HG02852 (cell line): ENCODE measurements at regions not wholly inside any gene's neighbourhood (a gene's known extent, or its start where the extent isn't known, plus 50 kb on each side); places are given as distances from the start of the nearest gene placed in this dataset.

Source experiments
- ATAC-seq: cut with Tn5 transposase; IDR thresholded peaks from one replicate; pipeline ENCODE4 v1.9.1; 2021; ENCODE audit warnings: mild to moderate bottlenecking, moderate library complexity; ENCODE audit not compliant: unreplicated experiment

- ATAC-seq: no peak
Observed at GRCh38 chr10:7028809-7029166, 382.0 kb downstream of the SFMBT2 start.

GRCh38 chr10:7027913-7028808 lies 382.7 kb downstream of the SFMBT2 start:
- no peak for ATAC-seq

DNA sequence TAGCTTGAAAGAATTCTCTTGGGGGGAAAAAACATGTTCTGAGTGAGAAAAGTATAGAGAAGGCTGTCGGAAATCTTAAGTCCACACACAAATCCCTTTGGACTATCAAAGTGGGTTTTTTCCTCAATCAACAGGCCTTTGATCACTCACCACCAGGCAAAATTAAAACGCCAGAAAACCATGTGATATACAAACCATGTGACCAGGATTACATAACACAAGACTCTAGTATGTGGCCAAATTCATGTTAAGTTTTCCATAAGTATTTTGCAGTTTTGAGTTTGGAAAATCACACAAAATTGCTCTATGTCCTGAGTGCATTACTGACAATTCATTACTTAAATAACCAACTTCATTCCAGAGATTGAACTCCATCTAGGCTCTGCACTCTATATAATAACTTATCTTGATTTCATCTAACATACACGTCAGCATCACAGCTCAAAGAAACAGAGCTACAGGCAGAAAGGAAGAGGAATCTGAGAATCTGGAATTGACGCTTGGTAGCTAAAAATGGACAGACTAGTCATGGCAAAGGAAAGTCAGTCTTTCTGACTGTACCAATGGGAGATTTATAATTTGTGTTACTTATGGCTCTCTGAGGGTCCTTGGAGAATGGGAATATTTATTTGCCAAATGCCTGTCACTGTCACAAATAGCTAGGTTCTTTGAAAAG lies 383.5 kb downstream of the SFMBT2 start:
- no peak for ATAC-seq

DNA sequence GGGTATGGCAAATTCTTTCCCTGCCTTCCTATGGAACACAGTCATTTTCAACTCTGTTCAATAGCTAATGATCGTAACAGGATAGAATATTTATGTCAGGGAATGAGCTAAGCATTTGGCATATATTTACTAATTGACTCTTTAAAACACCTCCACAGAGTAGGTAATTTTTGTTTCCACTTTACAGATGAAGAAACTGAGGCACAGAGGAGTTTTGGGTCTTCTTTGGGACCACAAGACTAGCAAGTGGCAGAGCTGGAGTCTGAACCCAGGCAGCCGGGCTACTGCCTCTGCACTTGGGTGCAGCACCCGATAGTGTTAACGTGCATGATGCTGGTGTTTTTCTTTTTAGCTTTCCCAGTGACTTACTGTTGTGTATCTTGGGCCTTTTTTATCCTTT lies 384.0 kb downstream of the SFMBT2 start:
- no peak for ATAC-seq

DNA sequence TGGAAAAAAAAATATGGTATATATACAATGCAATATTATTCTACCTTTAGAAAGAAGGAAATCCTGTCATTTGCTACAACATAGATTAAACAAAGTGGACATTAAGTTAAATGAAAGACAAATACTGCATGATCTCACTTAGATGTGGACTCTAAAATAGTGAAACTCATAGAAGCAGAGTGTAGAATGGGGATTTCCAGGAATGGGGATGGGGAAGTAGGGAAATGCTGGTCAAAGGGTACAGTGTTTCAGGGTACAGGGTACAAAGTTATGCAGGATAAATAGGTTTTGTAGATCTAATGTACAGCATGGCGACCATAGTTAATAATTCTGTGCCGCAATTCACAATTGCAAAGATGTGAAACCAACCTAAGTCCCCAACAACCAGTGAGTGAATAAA lies 385.5 kb downstream of the SFMBT2 start:
- ATAC-seq: no peak

GRCh38 chr10:7015457-7015856 lies 395.4 kb downstream of the SFMBT2 start:
- ATAC-seq: no peak

GRCh38 chr10:7014721-7015120 lies 396.1 kb downstream of the SFMBT2 start:
- no peak for ATAC-seq

GRCh38 chr10:7011994-7012393 lies 398.8 kb downstream of the SFMBT2 start:
- no peak for ATAC-seq

DNA sequence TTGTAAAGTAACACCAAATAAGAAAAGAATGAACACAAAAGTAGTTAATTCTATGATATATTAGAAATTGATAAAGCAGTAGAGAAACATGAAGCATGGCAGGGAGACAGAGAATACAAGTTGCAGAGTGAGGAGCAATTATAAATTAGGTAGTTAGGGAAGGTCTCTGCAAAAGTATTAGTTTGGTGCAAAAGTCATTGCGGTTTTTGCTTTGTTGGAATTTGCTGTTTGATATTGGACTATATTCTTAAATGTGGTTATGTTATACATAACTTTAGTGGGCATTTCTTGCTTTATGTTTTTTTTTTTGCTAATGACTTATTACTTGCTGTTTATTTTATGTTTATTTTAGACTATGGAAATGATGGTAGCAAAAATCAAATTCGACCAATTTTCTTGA lies 402.2 kb downstream of the SFMBT2 start:
- no peak for ATAC-seq

GRCh38 chr10:7007600-7008190 lies 403.1 kb downstream of the SFMBT2 start:
- no peak for ATAC-seq

DNA sequence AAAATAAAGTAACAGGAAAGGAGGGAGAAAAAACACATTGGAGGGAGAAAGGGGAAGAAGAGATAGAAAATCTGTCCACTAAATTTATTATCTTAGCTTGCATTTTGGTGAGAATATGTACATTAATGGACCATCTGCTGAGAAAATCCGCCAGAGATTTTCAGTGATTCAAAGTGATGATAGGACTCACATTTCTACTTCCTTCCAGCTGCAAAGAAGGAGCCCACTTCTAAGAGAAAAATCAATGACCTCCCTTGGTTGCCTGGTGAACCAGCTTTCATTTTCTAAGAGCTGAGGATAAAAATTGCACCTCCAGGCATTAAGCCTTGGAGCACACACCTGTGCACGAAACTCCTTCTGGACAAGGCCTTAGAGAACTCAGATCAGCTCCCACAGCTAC lies 404.3 kb downstream of the SFMBT2 start:
- no peak for ATAC-seq

DNA sequence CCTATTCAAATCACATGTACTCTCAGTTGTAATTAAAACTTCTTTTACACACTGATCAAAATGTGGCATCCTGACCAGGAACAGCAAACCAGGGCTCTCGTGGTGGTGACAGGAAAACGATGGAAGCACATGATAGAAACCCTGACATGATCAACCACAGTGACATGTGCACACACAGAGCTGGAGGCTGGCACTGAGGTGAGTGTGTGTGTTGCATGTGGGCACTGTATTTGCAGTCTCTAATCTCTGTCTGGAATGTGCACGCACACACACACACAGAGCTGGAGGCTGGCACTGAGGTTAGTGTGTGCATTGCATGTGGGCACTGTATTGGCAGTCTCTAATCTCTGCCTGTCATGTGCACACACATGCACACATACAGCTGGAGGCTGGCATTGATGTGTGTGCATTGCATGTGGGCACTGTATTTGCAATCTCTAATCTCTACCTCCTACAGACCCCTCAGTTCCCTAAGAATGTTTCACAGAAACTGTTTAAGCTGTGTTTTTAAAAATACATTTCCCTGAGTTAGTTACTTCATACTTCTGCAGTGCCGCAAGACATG lies 406.9 kb downstream of the SFMBT2 start:
- ATAC-seq: no peak

GRCh38 chr10:7000061-7000460 lies 410.8 kb downstream of the SFMBT2 start:
- ATAC-seq: no peak

DNA sequence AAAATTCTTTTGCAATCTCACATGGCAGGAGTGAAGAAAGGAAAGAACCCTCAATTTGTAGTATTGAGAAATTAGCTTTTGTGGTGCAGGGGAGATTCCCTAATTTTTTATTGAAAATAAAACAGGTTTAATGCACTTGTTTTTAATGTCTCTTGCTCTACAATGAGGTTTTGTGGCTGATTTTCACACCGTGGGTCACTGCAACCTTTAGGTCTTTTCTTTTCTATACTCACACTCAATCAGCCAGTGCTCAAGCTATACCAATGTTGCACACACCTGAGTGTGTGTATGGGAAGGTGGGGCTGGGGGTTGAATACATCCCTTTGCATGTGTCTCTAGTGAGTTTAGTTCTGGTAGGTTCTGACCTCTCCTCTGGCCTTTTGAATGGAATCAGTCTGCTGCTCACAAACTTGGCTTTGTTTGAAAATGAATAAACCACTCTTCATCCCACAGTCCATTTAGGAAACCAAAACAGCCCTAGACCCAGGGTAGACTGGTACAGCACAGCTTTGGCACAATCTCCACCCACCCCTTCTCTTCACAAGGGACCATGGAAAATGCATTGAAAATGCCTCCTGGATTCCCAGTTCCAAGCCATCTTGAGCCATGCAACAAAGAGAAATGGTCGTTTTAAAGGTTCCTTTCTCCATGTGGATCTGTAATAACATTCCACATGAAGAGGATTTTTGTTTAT lies 411.5 kb downstream of the SFMBT2 start:
- no peak for ATAC-seq

DNA sequence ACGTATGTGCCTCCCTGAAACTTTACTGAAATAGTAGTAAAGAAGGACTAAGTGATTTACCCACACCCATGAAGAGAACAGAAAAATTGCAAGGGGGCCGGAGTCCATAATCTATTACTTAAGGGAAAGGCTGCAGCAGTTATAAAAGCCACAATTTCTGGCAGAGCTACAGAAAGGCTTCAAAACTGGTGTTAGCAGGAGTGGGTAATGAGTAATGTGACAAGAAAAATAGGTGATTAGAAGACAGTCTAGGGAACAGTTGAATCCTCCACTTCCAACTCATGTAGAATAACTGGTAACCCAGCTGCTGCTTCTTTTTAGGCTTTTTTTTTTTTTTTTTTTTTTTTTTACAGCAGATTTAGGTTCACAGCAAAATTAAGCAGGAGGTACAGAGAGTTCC lies 413.3 kb downstream of the SFMBT2 start:
- ATAC-seq: no peak

DNA sequence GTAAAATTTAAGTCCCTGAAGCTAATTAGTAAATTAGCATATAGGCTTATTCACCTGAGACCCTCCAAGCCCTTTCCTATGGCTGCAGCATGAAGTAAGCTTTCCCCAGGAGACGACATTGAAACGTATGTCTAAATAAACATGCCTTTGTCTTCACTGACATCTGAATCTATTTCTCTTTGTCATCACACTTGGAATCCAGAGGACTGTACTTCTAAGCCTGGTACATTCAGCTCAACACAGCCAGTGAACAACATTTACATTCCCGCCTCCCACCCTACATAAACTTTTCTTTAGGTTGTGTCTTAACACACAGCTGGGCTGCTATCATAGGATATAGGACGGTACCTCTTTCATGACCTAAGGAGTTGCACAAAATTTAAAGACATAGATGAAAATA lies 414.4 kb downstream of the SFMBT2 start:
- ATAC-seq: no peak

- no peak for ATAC-seq
Observed at GRCh38 chr10:6995831-6996230, 415.0 kb downstream of the SFMBT2 start.

DNA sequence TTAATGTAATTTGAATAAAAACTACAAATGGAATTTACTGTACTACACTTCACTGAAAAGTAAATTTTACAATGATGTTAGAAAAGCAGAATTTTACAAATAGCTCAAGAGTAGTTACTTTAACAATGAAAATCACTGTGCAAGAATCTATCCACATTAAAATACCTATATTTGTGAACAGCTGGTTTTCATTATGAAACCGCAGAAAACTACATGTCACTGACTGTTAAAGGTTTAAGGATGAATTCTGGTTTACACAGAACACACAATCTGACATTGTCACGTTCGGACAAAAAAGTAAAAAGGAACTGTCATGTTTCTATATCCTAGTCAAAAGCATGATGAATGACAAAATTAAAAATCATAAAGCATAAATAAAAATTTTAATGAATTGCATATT lies 415.3 kb upstream of the PRKCQ start:
- no peak for ATAC-seq

GRCh38 chr10:6990891-6991290 lies 410.8 kb upstream of the PRKCQ start:
- no peak for ATAC-seq

DNA sequence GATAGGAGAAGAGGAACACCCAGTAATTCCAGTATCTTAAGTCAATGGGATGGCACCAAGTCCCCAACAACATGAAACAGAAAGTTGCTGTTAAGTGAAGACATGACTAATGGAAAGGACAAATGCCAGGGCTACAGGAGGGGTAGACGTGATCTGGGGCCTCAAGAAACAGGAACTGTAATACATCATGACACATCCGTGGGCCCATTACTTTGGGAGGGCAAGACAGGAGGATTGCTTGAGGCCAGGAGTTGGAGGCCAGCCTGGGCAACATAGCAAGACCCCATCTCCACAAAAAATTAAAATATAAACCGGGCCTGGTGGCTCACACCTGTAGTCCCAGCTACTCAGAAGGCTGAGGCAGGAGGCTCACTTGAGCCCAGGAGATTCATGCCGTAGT lies 408.6 kb upstream of the PRKCQ start:
- no peak for ATAC-seq

DNA sequence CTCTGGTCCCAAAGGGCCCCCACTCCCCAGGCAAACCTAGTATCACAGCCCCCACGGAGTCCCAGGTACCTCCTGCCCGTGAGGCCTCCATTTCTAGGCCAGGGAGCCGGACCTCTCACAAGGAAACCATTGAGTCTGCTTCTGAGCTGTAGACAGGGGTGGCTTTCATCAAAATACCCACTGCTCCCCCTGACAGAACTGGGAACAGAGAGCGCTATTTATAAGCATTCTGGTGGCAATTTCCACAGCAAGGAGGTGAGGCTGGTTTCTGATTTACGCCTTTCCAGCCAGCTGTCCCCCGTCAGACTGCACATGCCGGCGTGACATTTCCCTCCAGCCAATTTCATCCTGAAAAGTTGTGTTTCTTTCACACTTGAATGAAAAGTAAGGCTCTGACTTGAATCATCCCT lies 407.5 kb upstream of the PRKCQ start:
- no peak for ATAC-seq
